Jurkat, Clone E6-1 (cell line): ENCODE measurements at regions not wholly inside any gene's neighbourhood (a gene's known extent, or its start where the extent isn't known, plus 50 kb on each side); places are given as distances from the start of the nearest gene placed in this dataset.
A peak's percentile ranks its signal among the peaks of the same experiment; 100 is the strongest.

ENCODE experiments used
- DNase-seq: peaks from one replicate; pipeline ENCODE4 v3.0.0-alpha.2; 2011; ENCODE audit warnings: low read depth, low spot score
- H3K4me3 ChIP-seq: 2 replicates; pipeline ENCODE4 v1.5.1; 2011; ENCODE audit warnings: mild to moderate bottlenecking, low read length, control low read depth, moderate library complexity

DNA sequence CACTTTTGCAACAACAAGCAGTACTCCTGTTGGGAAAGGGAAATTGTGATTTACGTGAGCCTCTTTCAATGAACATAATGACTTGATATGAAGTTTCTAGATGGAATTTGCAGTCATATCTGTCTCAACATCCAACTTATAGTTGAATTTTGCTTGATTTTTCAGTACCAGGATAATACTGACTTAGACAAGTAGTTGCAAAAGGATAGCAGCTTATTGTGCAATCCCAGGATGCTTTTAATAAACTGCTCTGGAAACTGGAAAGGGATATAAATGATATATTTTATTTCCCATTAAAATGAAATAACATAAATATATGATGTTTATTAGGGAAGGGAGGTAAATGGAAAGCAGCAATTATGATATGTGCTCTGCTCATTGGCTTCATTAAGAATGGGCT is 174.4 kb upstream of the RGMB start:
- DNase-seq = no peak
- no peak overlapping the region for H3K4me3 ChIP-seq

DNA sequence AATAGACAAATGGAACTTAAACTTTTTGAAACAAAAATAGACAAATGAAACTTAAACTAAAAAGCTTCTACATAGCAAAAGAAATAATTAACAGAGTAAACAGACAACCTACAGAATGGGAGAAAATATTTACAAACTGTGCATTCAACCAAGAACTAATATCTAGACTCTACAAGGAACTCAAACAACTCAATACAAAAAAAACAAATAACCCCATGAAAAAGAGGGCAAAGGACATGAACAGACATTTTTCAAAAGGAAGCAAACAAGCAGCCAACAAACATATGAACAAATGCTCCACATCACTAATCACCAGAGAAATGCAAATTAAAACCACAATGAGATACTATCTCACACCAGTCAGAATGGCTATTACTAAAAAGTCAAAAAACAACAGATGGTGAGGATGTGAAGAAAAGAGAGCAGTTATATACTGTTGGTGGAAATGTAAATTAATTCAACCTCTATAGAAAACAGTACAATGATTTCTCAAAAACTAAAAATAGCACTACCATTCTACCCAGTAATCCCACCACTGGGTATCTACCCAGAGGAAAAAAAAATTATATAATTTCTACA is 170.8 kb upstream of the RGMB start:
- H3K4me3 ChIP-seq = no peak overlapping the region
- DNase-seq = no peak

DNA sequence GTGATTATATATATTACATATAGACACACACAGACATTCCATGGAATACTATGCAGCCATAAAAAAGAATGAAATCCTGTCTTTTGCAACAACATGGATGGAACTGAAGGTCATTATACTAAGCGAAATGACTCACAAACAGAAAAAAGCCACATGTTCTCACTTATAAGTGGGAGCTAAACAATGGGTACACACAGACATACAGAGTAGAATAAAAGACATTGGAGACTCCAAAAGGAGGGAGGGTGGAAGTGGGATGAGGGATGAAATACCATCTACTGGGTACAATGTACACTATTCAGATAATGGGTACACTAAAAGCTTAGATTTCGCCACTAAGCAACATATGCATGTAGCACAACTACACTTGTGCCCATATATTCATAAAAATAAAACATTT is 170.0 kb upstream of the RGMB start:
- H3K4me3 ChIP-seq = no peak overlapping the region
- DNase-seq = no peak

DNA sequence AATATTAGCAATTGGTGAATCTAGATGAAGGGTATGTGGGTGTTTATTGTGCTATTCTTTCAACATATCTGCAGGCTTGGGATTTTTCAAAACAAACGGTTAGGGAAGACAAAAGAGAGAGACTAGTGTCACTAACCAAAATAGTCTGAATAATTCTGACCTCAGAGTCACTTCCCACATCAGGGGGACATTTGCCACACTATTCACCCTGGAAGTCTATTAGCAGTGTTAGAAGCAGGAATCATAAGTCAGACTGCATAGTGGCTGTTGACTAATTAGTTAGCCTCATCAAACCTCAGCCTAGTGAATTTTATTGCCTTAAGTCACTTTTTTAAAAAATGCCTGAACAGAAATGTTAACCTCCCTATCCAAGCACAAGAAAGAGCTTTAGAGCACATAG is 169.2 kb upstream of the RGMB start:
- no peak for DNase-seq
- H3K4me3 ChIP-seq = no peak overlapping the region

DNA sequence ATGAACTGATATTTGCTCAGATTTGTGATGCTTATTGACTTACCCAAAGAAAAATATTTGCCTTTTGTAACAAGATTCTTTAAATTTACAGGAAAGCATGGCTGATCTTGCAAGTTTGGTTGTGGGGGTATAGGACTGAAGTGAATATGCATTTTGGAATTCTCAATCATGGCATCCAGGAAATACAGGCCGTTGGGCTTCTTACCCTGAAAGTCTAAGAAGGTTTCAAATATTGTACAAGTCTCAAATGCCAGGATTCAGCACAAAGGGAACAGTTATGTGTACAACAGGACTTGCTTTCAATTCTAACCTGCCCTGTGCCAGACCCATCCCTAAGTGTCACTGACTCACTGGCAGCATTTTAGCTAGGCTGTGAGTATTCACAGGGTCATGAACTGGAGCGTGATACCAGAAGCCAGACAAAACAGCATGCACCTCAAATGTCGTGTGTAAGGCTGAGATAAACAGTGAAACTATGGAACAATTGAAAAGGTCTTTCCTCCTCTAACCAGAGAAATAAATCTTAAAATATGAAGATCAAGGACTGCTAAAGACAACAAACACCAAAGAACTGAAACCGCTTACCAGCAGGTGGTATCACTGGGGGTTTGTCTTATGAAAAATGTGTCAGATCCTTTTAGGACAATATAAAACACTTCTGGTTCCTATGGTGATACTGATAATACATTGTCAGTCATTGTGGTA is 168.6 kb upstream of the RGMB start:
- peak; percentile 77 for DNase-seq
- no peak overlapping the region for H3K4me3 ChIP-seq

DNA sequence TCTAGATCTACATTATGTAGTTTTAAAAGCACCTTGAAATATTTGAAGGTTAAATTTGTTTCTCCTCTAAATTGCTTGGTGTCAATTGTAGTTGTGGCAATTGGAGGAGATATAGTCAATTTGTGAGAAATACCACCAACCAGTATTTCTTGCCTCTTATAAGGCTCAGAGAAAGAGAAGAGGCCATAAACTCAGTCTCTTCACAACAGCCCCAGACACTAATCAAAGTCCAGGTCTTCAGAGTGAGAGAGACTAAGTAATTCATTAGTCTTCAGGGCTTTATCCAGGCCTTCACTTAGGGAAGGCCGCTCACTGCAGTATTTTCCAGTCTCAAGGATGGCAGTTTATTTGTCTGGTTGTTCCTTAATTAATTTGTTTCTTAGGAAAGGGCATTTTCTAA is 168.0 kb upstream of the RGMB start:
- DNase-seq = no peak
- no peak overlapping the region for H3K4me3 ChIP-seq

DNA sequence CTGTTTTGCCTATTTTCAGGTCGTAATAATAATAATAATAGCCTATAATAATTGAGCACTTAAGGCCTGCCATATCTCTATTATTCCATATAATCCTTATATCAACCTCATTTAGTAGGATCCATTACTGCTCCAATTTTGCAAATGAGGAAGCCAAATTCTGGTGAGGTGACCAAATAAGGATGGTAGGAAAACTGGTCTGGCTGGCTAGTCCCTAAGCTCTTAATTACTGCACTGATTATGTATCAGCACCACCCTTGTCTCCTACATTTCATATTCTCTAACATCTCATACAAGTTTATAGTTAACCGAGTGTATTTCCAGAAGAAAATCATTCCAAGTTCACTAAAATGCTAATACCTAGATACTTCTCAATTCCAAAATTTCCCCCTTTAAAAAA is 166.5 kb upstream of the RGMB start:
- no peak overlapping the region for H3K4me3 ChIP-seq
- no peak for DNase-seq

DNA sequence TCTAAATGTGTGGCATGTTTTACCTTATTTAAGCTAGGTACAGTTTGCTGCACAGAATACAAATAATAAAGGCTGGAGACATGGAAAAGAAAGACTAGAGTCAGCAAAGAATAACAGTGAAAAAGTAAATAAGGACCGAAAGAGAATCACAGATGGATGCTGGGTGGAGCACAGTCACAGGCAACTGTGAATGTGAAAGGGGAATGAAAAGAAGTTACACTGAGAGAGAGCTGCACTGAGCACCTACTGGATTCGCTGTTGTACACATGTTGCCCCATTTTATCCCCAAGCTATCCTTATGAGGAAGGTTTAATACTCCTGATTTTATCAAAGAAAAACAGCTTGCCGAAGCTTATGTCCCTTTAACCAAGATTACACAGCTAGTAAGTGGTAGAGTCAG is 165.4 kb upstream of the RGMB start:
- no peak for DNase-seq
- H3K4me3 ChIP-seq = no peak overlapping the region

DNA sequence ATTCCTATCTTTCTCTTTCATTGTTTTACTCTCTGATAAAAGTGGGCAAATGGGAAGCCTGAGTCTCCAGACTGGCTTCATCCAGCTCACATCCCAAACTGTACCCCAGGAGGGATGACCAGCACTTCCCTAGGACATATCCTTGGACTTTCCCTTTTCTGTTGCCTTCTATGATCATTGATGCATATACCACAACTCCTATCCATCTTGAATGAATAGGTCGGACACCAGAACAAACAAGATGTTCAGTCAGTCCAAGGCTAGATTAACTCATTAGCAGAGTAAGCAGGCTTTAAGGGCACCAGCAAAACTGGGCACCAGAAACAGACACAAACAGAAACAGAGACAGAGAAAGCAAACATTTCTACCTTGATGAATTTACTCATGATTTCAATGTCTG is 159.1 kb upstream of the RGMB start:
- no peak for DNase-seq
- H3K4me3 ChIP-seq = no peak overlapping the region

DNA sequence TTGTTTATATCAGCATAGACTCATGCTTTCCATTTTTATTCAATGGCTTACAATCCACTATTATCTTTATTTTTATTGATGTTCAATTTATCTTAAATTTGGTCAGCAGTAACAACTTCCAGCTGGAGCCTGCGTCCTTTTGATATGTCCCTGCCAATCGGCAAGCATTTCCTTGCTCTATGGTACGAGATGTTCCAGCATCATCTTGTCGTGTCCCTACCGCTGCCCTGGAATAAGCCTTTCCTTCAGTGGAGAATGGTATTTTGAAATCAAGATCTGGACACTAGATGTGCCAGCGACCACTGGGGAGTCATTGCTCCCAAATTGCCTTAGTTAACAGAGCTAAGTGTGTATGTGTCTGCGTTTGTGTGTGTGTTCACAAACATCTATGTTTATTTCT is 151.6 kb upstream of the RGMB start:
- no peak overlapping the region for H3K4me3 ChIP-seq
- no peak for DNase-seq

DNA sequence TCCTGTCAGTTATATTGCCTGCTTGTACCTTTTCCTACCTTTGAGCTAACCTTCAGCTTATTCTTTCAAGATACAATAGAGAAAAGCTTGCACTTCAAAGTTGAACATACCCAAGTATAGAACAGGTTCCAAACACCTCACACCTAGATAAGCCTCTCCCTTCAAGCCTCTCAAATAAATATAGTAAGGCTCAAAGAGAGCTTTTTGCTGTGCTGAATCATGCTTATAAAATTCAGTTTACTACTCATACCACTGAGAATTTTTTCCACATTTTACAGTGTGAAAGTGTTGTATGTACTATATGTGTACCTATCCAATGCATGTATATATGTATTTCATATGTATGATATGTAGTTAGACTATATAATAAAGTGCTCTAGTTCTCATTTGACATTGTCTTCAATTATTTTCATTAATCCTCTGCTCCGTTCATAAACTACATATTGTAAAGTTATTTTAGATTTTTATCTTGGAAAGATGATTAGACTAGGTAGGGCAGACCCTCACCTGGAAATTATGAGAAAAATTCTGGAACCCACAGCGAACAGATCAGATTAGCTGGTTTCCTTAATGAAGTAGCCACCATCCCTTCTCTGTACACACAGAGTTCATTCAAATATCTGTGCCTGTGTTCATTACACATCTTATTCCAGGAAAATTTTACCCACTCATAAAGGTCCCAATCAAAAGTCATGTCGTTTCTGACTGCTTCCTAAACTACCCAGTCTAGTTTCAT is 149.2 kb upstream of the RGMB start:
- no peak overlapping the region for H3K4me3 ChIP-seq
- DNase-seq = no peak

DNA sequence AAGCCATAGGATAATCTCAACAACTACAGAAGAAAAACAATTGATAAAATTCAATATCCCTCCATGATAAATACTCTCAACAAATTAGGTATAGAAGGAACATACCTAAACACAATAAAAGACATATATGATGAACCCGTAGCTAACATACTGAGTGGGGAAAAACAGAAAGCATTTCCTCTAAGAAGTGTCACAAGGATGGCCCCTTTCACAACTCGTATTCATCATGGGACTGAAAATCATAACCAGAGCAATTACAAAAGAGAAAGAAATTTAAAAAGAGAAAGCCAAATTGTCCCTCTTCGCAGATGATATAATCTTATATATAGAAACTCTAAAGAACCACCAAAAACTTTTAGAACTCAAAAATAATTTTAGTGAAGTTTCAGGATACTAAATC is 146.3 kb upstream of the RGMB start:
- no peak for DNase-seq
- no peak overlapping the region for H3K4me3 ChIP-seq

DNA sequence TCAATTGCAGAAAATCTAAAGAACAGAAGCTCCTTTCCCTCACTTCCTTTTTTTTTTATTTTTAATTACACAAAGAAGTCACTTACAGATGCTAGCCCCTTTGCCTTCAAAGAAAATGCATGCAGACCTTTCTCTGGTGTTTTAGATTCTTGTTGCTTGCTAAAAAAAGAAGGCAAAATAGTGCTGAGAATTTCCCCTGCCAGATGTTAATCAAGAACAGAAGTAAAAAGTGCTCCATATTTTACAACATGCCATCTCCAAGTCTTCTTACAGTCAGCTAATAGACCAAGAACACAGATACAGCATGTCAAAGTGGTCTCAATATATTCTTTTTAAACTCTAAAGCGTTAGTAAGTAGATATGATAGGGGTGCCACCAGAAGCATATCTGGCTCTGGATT is 142.8 kb upstream of the RGMB start:
- H3K4me3 ChIP-seq = no peak overlapping the region
- no peak for DNase-seq

DNA sequence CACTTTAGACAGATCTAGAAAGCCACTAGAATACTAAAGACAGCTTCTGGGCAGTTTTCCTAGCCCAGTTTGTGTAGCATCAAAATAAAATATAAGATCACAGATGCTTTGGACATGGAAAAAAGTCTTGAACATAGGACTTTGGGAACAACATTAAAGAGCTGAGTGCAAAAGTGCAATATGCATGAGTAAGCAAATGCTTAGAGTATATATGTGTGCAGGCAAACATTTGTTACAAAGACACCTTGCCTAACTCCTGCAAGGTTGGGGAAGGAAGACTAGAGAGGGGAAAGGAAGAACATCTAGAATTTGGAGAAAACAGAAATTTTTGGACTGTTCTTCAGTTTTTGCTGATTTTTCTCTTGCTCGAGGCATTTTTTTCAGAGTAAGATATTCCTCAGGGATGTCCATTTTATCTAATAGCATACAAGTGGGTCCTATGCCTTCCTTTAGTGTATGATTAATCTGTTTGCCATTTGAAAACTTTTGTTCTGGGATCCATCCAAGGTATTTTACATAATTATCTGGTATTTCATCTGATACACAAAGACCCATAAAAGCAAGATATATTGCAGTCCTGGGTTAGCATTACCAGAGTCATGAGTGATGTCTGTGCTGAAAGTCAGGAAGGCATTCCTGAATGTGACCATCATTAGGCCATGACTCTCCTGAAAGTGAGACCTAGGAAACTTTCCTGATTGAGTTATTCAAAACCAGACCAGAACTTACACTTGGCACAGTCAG is 142.0 kb upstream of the RGMB start:
- H3K4me3 ChIP-seq = no peak overlapping the region
- no peak for DNase-seq

DNA sequence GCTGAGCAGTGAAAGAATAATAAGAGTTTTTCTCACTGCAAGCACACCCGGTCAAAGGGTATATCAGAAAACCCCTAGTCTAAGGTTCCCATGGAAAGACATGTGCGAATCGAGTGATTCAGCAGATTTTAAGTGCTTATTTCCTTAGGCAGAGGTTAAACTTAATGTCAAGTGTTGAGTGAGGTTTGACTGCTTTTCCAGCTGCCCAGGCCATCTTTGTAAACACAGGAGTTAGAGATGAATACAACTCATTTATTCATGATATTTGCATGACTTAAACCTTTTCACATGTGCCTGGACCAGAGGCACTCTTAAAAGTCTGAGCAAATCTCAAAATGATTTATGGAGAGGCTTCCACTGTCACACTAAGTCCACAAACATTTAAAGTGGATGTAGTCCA is 137.8 kb upstream of the RGMB start:
- H3K4me3 ChIP-seq = no peak overlapping the region
- DNase-seq = no peak

DNA sequence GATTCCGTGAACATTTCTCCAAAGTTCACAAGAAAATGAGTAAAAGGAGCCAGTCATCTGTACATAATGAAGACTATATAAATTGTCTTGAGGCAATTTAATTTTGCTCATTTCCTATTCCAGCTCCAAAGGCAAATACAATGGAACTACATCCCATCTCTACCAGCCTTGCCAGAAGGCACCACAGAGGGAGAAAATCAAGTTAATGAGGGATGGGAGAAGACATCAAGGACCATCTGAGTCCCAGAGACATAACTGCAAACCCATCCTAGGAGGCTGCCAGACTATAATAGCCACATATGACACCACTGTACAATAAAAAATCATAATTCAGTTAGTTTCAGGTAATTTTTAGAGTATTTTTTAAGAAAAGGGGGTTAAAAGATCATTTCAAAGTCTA is 136.3 kb upstream of the RGMB start:
- no peak overlapping the region for H3K4me3 ChIP-seq
- no peak for DNase-seq

DNA sequence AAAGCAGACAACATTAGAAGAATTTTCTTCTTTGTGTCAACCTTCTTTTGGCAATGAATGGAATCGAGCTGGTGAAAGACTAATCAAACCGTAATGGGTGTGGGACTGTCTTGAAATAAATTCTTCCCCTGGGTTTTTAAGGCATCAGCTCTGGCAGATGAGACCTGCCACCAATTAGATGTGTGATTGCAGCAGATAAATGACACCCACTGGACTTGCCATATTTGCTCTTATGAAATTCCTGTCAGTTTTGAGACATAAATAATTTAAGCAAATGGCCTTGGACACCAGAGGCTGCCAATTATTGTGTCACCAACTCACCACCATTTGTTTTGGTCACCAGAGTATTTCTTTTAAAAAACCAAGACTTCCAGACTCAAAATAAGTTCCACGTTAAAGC is 135.9 kb upstream of the RGMB start:
- H3K4me3 ChIP-seq = no peak overlapping the region
- no peak for DNase-seq

DNA sequence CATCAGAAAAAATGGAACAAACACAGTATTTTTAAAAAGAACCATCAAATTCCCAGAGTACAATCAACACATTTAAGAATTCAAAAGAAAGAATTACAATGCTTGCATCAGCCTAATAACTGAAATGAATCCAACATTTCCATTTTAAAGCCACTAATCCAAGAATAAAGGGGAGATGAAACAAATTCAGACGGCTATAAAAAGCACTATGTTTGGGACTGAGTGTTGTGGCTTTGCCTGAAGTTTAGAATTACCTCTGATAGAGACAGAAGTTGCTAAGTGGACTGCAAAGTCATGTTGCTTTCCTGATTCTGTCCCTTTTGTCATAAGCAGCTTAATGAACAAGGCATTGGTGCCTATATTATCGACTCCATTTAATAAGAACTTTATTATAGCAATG is 135.4 kb upstream of the RGMB start:
- no peak for DNase-seq

DNA sequence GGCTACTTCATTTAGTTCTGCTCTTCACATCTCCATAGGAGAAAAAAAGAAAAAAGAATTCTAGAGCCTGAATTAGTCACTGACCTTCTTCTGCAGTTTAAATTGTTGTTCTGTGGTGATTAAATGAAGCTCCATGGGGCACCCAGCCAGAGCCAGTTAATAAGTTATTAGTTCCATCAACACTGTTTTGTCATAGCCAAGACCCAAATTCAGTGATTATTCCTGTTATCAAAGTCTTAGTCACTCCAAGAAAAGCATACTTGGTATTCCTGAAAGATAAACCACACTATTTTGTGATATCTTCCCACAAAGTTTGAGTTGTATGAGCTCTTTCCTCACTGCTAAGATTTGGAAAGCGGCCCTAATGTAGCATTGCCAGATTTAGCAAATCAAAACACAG is 134.8 kb upstream of the RGMB start:
- DNase-seq = no peak
- H3K4me3 ChIP-seq = no peak overlapping the region

More for the DNA sequence above, 135.4 kb upstream of the RGMB start:
- H3K4me3 ChIP-seq = no peak overlapping the region

DNA sequence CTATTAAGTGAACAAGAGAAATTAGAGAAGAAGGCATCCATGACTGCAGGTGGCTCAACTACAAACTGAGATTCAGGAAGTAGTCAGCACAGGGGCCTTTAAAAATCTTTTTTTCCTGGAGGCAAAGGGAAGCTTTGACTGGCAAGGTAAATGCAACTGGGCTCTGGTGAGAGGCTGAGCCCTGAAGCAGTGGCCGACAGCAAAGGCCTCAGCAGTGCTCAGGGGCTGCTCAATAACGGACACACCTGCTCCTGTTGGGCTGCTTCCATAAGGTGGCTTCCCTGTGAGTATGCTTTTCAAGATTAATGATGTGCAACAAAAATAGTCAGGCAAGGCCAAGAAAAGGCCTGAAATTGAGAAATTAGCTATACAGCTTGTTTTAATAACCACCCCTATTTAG is 134.2 kb upstream of the RGMB start:
- H3K4me3 ChIP-seq = no peak overlapping the region
- DNase-seq = no peak
